ENCODE measurements at regions not wholly inside any gene's neighbourhood (a gene's known extent, or its start where the extent isn't known, plus 50 kb on each side); places are given as distances from the start of the nearest gene placed in this dataset.

GRCh38 chr11:122025757-122026156 lies 90.3 kb downstream of the BLID start:
- no peak for TF ChIP-seq CTCF (conservative IDR thresholded peaks at IDR 0.05; ENCODE audit: low read depth, low read length)

GRCh38 chr11:122024278-122024677 lies 91.7 kb downstream of the BLID start:
- TF ChIP-seq CTCF (conservative IDR thresholded peaks at IDR 0.05; ENCODE audit: low read depth, low read length) = no peak
- no peak for DNase-seq (ENCODE audit: low read depth)
- no peak overlapping the region for H3K4me3 ChIP-seq (ENCODE audit: low read depth, low read length)

More at GRCh38 chr11:122025757-122026156, 90.3 kb downstream of the BLID start:
- DNase-seq (ENCODE audit: low read depth) = no peak
- no peak overlapping the region for H3K4me3 ChIP-seq (ENCODE audit: low read depth, low read length)

GRCh38 chr11:122023614-122024250 lies 92.3 kb downstream of the BLID start:
- peak; percentile 14 for TF ChIP-seq CTCF (conservative IDR thresholded peaks at IDR 0.05; ENCODE audit: low read depth, low read length)
- no peak overlapping the region for H3K4me3 ChIP-seq (ENCODE audit: low read depth, low read length)
- DNase-seq (ENCODE audit: low read depth) = no peak

- no peak for TF ChIP-seq CTCF (conservative IDR thresholded peaks at IDR 0.05; ENCODE audit: low read depth, low read length)
- no peak for DNase-seq (ENCODE audit: low read depth)
- no peak overlapping the region for H3K4me3 ChIP-seq (ENCODE audit: low read depth, low read length)
These were observed 93.4 kb downstream of the BLID start for GRCh38 chr11:122022646-122023045.

- no peak overlapping the region for H3K4me3 ChIP-seq (ENCODE audit: low read depth, low read length)
- peak; percentile 44 for TF ChIP-seq CTCF (conservative IDR thresholded peaks at IDR 0.05; ENCODE audit: low read depth, low read length)
- no peak for DNase-seq (ENCODE audit: low read depth)
These were observed 95.1 kb downstream of the BLID start for GRCh38 chr11:122020902-122021301.

- TF ChIP-seq CTCF (conservative IDR thresholded peaks at IDR 0.05; ENCODE audit: low read depth, low read length) = no peak
- no peak for DNase-seq (ENCODE audit: low read depth)
- no peak overlapping the region for H3K4me3 ChIP-seq (ENCODE audit: low read depth, low read length)
These were observed 95.9 kb downstream of the BLID start for GRCh38 chr11:122019908-122020694.

All from epithelial cell of proximal tubule (primary cell).